SK-N-SH treated with all-trans-retinoic acid at 6 μM for 48 hours (cell line): ENCODE measurements at regions not wholly inside any gene's neighbourhood (a gene's known extent, or its start where the extent isn't known, plus 50 kb on each side); places are given as distances from the start of the nearest gene placed in this dataset.

Experiments used
- ARNTL ChIP-seq: fragments of 450-650 bp; formaldehyde crosslinking; IDR thresholded peaks from 2 replicates; pipeline ENCODE4 v1.5.0; 2020; ENCODE audit warnings: low read depth, mild to moderate bottlenecking, moderate library complexity, borderline replicate concordance
- CREB5 ChIP-seq: fragments of 250-450 bp; sonication (Bioruptor Pico); IDR thresholded peaks from 2 replicates; pipeline ENCODE4 v1.5.1; 2020; ENCODE audit warnings: low read depth, mild to moderate bottlenecking, moderate library complexity
- CSRNP3 ChIP-seq: fragments of 250-450 bp; sonication (Bioruptor Pico); IDR thresholded peaks from 2 replicates; pipeline ENCODE4 v1.5.1; 2021; ENCODE audit warnings: mild to moderate bottlenecking, moderate library complexity
- PATZ1 ChIP-seq: fragments of 250-450 bp; sonication (Bioruptor Pico); IDR thresholded peaks from 2 replicates; pipeline ENCODE4 v1.8.0; 2020; ENCODE audit warnings: mild to moderate bottlenecking, moderate library complexity, borderline replicate concordance
- RARB ChIP-seq: fragments of 250-450 bp; sonication (Bioruptor Pico); IDR thresholded peaks from 2 replicates; pipeline ENCODE4 v1.8.0; 2021; ENCODE audit warnings: mild to moderate bottlenecking, moderate library complexity
- TCF4 ChIP-seq: fragments of 250-450 bp; sonication (Bioruptor Pico); IDR thresholded peaks from 2 replicates; pipeline ENCODE4 v1.8.0; 2021; ENCODE audit warnings: mild to moderate bottlenecking, moderate library complexity, borderline replicate concordance
- ZC3H10 ChIP-seq: fragments of 250-450 bp; sonication (Bioruptor Pico); IDR thresholded peaks from 2 replicates; pipeline ENCODE4 v1.5.1; 2021; ENCODE audit warnings: mild to moderate bottlenecking, moderate library complexity
- ZFP3 ChIP-seq: fragments of 250-450 bp; sonication (Bioruptor Pico); IDR thresholded peaks from 2 replicates; pipeline ENCODE4 v1.5.0; 2020; ENCODE audit warnings: mild to moderate bottlenecking, moderate library complexity
- TF ChIP-seq, protein P1 (sequence below): fragments of 250-450 bp; sonication (Bioruptor Pico); IDR thresholded peaks from 2 replicates; pipeline ENCODE4 v1.5.0; 2020; ENCODE audit warnings: mild to moderate bottlenecking, moderate library complexity
- TF ChIP-seq, protein P2 (sequence below): fragments of 250-450 bp; sonication (Bioruptor Pico); IDR thresholded peaks from 2 replicates; pipeline ENCODE4 v1.8.0; 2021; ENCODE audit warnings: low read depth, mild to moderate bottlenecking, moderate library complexity, borderline replicate concordance

GRCh38 chr21:22083899-22084298 is 1085.7 kb downstream of the NCAM2 start:
- TF ChIP-seq RARB (CRISPR knock-in tag) (no peak), ZC3H10 (no peak), CREB5 (CRISPR knock-in tag) (no peak), ARNTL (no peak), CSRNP3 (CRISPR knock-in tag) (no peak), ZFP3 (CRISPR knock-in tag) (no peak), PATZ1 (CRISPR knock-in tag) (no peak), TCF4 (CRISPR knock-in tag) (no peak)
- TF ChIP-seq, protein P1, sequence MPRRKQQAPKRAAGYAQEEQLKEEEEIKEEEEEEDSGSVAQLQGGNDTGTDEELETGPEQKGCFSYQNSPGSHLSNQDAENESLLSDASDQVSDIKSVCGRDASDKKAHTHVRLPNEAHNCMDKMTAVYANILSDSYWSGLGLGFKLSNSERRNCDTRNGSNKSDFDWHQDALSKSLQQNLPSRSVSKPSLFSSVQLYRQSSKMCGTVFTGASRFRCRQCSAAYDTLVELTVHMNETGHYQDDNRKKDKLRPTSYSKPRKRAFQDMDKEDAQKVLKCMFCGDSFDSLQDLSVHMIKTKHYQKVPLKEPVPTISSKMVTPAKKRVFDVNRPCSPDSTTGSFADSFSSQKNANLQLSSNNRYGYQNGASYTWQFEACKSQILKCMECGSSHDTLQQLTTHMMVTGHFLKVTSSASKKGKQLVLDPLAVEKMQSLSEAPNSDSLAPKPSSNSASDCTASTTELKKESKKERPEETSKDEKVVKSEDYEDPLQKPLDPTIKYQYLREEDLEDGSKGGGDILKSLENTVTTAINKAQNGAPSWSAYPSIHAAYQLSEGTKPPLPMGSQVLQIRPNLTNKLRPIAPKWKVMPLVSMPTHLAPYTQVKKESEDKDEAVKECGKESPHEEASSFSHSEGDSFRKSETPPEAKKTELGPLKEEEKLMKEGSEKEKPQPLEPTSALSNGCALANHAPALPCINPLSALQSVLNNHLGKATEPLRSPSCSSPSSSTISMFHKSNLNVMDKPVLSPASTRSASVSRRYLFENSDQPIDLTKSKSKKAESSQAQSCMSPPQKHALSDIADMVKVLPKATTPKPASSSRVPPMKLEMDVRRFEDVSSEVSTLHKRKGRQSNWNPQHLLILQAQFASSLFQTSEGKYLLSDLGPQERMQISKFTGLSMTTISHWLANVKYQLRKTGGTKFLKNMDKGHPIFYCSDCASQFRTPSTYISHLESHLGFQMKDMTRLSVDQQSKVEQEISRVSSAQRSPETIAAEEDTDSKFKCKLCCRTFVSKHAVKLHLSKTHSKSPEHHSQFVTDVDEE: no peak
- TF ChIP-seq, protein P2, sequence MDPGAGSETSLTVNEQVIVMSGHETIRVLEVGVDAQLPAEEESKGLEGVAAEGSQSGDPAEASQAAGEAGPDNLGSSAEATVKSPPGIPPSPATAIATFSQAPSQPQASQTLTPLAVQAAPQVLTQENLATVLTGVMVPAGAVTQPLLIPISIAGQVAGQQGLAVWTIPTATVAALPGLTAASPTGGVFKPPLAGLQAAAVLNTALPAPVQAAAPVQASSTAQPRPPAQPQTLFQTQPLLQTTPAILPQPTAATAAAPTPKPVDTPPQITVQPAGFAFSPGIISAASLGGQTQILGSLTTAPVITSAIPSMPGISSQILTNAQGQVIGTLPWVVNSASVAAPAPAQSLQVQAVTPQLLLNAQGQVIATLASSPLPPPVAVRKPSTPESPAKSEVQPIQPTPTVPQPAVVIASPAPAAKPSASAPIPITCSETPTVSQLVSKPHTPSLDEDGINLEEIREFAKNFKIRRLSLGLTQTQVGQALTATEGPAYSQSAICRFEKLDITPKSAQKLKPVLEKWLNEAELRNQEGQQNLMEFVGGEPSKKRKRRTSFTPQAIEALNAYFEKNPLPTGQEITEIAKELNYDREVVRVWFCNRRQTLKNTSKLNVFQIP (CRISPR knock-in tag): no peak
